GM18511 (cell line): ENCODE measurements at regions not wholly inside any gene's neighbourhood (a gene's known extent, or its start where the extent isn't known, plus 50 kb on each side); places are given as distances from the start of the nearest gene placed in this dataset.

ENCODE experiments used
- ATAC-seq: cut with Tn5 transposase; IDR thresholded peaks from one replicate; pipeline ENCODE4 v1.9.1; 2021; ENCODE audit warnings: mild to moderate bottlenecking, moderate library complexity; ENCODE audit not compliant: unreplicated experiment

DNA sequence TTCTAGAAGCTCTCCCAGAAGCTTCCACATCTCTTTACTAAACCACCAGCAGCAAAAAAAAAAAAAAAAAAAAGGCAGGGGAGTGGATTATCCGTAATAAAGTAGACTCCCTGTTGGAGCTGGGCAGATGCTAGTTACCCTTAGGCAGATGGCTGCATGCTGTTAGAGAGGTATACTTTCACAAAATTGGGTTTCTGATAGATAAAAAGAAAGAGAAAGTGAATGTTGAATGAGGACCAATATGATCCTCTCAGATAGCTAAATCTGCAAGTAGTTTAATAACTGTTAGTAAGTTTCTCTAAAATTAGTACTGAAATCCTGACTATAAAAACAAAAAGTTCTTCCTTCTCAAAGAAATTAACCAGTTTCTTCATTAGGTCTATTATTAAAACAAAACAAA lies 195.4 kb downstream of the ANAPC10 start:
- ATAC-seq, result peak; percentile 58

DNA sequence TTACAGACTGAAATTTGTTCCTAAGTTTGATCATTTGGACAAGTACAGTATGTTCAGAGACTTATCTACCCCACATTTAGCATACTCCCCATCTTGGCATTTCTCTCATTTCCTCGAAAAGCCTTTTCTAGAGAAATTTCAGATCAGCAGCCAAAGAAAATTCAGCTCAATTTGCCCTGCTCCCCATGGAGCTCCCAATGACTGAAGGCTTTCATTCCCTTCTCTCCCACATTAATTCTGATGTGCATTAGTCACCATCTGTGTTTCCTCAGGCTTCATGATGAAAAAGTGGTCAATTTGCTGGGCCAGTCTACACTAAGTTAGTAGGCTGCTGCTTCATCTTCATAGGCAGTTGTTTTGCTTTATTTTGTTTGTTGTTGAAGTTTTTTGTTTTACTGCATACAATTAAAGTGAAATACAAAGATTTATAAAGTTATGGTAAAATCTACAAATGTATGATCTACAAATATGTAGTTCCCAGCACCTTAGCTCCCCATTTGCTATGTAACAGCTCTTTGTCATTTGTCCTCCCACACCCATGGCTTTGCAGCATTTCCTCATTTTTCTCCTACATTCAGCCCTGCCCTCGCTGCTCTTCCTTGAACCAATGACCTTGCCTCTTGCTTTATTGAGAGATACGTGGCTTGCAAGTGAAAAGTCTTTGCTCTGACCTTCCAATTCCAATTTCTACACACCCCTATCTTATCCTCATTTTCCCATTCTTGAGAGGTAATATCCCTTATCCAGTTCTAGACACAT lies 193.9 kb downstream of the ANAPC10 start:
- ATAC-seq, result no peak

DNA sequence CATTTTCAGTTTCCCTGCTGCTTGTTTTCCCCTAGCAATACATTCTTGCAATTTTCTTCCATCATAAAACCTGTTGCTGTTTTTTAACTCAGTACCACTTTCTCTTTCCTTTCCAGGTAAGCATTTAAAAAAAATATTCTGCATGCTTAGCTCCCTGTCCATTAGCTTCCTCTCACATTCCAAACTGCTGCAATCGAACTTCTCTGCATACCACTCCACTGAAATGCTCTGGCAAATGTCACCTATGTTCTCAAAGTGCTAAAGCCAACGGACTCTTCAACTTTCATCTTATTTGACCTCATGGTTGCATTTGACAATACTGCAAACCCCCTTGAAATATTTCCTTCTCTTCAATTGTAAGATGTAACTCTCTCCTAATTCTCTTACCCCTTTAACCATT lies 192.7 kb downstream of the ANAPC10 start:
- ATAC-seq, result no peak

GRCh38 chr4:144906181-144906925 lies 191.6 kb downstream of the ANAPC10 start:
- ATAC-seq, result peak; percentile 50

- ATAC-seq, result no peak
Measured at GRCh38 chr4:144910723-144911122, 187.3 kb downstream of the ANAPC10 start.
